ENCODE measurements at regions not wholly inside any gene's neighbourhood (a gene's known extent, or its start where the extent isn't known, plus 50 kb on each side); places are given as distances from the start of the nearest gene placed in this dataset.

DNA sequence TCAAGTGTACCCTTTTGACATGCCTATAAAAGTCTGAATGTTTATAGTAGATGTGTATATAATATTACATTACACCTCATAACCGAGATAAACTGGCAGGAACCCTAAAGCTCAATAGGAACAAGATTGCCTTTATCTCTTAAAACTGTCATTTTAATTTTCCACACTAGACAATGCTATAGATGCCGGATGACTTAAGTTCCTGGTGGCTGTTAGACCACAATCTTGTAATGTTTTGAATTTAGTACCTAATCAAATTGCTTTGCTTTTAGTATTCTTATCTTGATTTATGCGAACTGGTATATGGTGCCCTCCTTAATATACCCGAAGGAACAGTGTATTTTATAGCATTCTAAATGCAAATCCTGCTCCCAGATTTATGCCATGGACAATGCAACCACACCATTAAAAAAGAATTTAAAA is 1397.0 kb upstream of the ADGRL4 start:
- no peaks in the 10 kb centered on the region for H3K36me3 ChIP-seq
- H3K9me3 ChIP-seq: no peaks in the 10 kb centered on the region
- 70 to 75% methylated on average over 4 of the region's 4 CpGs for WGBS, 2 donors
- intact Hi-C loops (cut with DNase I): no loop called here
- no peaks in the 10 kb centered on the region for H3K4me1 ChIP-seq
- no peak overlapping the region for H3K4me3 ChIP-seq
- no peak for TF ChIP-seq POLR2A (IDR thresholded peaks at IDR 0.05)
- TF ChIP-seq, protein P1, sequence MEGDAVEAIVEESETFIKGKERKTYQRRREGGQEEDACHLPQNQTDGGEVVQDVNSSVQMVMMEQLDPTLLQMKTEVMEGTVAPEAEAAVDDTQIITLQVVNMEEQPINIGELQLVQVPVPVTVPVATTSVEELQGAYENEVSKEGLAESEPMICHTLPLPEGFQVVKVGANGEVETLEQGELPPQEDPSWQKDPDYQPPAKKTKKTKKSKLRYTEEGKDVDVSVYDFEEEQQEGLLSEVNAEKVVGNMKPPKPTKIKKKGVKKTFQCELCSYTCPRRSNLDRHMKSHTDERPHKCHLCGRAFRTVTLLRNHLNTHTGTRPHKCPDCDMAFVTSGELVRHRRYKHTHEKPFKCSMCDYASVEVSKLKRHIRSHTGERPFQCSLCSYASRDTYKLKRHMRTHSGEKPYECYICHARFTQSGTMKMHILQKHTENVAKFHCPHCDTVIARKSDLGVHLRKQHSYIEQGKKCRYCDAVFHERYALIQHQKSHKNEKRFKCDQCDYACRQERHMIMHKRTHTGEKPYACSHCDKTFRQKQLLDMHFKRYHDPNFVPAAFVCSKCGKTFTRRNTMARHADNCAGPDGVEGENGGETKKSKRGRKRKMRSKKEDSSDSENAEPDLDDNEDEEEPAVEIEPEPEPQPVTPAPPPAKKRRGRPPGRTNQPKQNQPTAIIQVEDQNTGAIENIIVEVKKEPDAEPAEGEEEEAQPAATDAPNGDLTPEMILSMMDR (IDR thresholded peaks at IDR 0.05): no peak
- no peak for DNase-seq
- H3K27ac ChIP-seq: no peak overlapping the region
- H3K27me3 ChIP-seq: no peaks in the 10 kb centered on the region

DNA sequence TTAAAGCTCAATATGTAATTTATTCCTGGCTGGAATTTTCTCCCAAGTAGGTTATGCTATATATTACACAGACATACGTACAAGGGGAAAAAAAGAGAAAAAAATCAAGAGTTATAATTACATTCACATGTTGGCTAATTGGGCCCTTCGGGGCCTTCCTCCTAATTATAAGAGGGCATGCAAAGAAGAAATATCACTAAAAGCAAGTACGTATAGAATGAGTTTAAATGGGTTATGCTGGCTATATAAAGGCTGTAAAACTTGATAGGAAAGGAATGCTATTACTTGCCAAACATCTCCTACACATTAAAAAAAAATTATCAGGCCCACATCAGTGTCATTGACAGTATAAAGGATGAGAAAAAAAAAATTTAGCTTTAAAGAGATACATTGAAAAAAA is 1396.1 kb upstream of the ADGRL4 start:
- TF ChIP-seq, protein P1 (IDR thresholded peaks at IDR 0.05): no peak
- TF ChIP-seq POLR2A (IDR thresholded peaks at IDR 0.05): no peak
- intact Hi-C loops (cut with DNase I): no loop called here

DNA sequence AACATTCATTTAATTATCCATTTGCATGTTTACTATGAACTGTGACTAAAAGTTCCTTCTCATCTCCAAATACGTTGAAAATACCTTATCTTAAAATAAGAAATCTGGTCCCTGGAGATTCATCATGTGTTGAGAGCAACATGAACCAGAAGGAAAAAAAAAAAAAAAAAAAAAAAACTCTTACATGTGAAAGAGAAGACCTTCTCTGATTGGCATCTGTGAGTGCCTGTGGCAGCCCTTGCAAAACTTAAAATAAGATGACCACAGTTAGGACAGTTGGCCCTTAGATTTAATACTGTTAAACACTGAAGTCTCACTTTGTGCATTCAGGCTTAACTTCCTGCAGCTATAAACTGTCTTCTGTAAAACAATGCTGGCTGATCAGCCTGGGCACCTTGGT is 1395.2 kb upstream of the ADGRL4 start:
- 61 to 75% methylated on average over 1 of the region's 1 CpG for WGBS, 2 donors
- intact Hi-C loops (cut with DNase I): no loop called here
- no peak for DNase-seq
- Histone ChIP-seq H3K4me1 (no peaks in the 10 kb centered on the region), H3K9me3 (no peaks in the 10 kb centered on the region), H3K27me3 (no peaks in the 10 kb centered on the region), H3K27ac (no peak overlapping the region), H3K36me3 (no peaks in the 10 kb centered on the region), H3K4me3 (no peak overlapping the region)
- no peak for TF ChIP-seq POLR2A (IDR thresholded peaks at IDR 0.05)
- TF ChIP-seq, protein P1 (IDR thresholded peaks at IDR 0.05): no peak

More for the DNA sequence above, 1396.1 kb upstream of the ADGRL4 start:
- Histone ChIP-seq H3K36me3 (no peaks in the 10 kb centered on the region), H3K4me1 (no peaks in the 10 kb centered on the region), H3K27ac (no peak overlapping the region), H3K9me3 (no peaks in the 10 kb centered on the region), H3K4me3 (no peak overlapping the region), H3K27me3 (no peaks in the 10 kb centered on the region)
- WGBS, 2 donors: 69 to 81% methylated on average over 3 of the region's 3 CpGs
- DNase-seq: no peak

DNA sequence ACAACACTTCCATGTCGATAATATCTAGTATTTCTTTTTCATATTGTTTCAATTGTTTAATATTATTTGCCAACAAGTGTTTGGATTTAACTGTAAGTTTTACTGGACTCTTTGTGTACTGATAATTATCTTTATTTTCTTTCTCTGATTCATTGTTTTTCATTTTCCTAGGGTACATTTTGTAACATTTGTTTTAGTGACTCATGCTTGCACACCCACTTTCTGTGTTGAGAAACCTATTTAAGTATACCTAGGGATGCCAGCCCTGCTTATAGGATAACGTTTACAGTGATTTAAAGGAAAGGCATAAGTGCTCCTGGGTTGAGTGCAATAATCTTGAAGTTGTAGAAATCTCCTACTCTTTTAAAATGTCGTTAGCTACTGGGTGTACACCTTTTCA is 1386.0 kb upstream of the ADGRL4 start:
- intact Hi-C loops (cut with DNase I): no loop called here
- WGBS, 2 donors: 43 to 48% methylated on average over 3 of the region's 3 CpGs
- Histone ChIP-seq H3K27me3 (no peaks in the 10 kb centered on the region), H3K9me3 (no peaks in the 10 kb centered on the region), H3K4me3 (no peak overlapping the region), H3K27ac (no peak overlapping the region), H3K36me3 (no peaks in the 10 kb centered on the region), H3K4me1 (no peaks in the 10 kb centered on the region)
- no peak for DNase-seq
- no peak for TF ChIP-seq POLR2A (IDR thresholded peaks at IDR 0.05)
- TF ChIP-seq, protein P1 (IDR thresholded peaks at IDR 0.05): no peak

DNA sequence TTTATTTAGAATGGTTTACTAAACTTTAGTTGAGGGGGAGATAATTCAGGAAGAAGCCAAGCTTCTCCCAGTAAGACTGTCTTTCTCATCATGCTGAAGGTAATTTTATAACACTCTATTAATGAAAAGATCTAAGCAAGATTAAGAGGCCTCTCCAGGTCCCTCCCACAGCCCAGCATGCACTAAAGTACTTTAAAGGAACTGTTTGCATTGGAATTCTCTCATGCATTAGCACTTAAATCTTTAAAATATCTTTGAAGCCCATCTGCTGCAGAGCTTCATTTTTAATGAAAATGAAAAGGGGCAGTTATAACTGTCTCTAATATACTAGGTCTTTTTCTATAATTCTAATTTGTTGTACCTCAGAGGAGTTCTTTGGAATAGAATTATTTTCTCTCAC is 1379.1 kb upstream of the ADGRL4 start:
- DNase-seq: no peak
- Histone ChIP-seq H3K4me1 (no peaks in the 10 kb centered on the region), H3K9me3 (no peaks in the 10 kb centered on the region), H3K36me3 (no peaks in the 10 kb centered on the region), H3K27me3 (no peaks in the 10 kb centered on the region), H3K27ac (no peak overlapping the region), H3K4me3 (no peak overlapping the region)
- TF ChIP-seq, protein P1 (IDR thresholded peaks at IDR 0.05): no peak
- no peak for TF ChIP-seq POLR2A (IDR thresholded peaks at IDR 0.05)
- intact Hi-C loops (cut with DNase I): no loop called here
